ENCODE measurements at regions not wholly inside any gene's neighbourhood (a gene's known extent, or its start where the extent isn't known, plus 50 kb on each side); places are given as distances from the start of the nearest gene placed in this dataset.
A peak's percentile ranks its signal among the peaks of the same experiment; 100 is the strongest.

DNA sequence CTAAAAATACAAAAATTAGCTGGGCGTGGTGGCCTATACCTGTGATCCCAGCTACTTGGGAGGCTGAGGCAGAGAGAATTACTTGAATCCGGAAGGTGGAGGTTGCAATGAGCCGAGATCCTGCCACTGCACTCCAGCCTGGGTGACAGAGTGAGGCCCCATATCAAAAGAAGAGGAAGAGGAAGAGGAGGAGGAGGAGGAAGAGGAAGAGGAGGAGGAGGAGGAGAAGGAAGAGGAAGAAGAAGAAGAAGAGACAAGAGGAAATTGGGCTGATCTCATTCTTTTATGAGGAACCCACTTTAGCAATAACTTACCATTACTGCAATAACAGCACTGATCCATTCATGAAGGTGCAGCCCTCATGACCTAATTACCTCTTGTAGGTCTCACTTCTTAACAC, 138.9 kb upstream of the GIMD1 start:
- Histone ChIP-seq H3K36me3 (ENCODE audit: control insufficient read depth in 4 of 4, insufficient read depth in 4 of 4, low read length in 4 of 4) (no peaks in the 10 kb centered on the region), H3K4me3 (no peak overlapping the region), H3K9me3 (ENCODE audit: control insufficient read depth in 4 of 4, insufficient read depth in 3 of 4, low read length in 3 of 4) (no peaks in the 10 kb centered on the region), H3K27me3 (ENCODE audit: control insufficient read depth in 3 of 3, insufficient read depth in 3 of 3, low read length in 2 of 3) (peaks cover 0 to 3% (median 0%) of the 10 kb centered on the region in 3 donors), H3K9ac (ENCODE audit: insufficient read depth in 1 of 2, low read length in 2 of 2) (no peak overlapping the region), H3K27ac (ENCODE audit: low read depth in 1 of 2, low read length in 1 of 2) (no peak overlapping the region), H3K4me1 (ENCODE audit: control insufficient read depth in 5 of 5, insufficient read depth in 5 of 5, low read length in 5 of 5) (no peaks in the 10 kb centered on the region)
- no peak for DNase-seq
- ATAC-seq (ENCODE audit: insufficient read depth, low FRiP score), result no peak
- WGBS, 2 donors, result 85 to 89% methylated on average over 3 of the region's 3 CpGs
- TF ChIP-seq, protein P1, sequence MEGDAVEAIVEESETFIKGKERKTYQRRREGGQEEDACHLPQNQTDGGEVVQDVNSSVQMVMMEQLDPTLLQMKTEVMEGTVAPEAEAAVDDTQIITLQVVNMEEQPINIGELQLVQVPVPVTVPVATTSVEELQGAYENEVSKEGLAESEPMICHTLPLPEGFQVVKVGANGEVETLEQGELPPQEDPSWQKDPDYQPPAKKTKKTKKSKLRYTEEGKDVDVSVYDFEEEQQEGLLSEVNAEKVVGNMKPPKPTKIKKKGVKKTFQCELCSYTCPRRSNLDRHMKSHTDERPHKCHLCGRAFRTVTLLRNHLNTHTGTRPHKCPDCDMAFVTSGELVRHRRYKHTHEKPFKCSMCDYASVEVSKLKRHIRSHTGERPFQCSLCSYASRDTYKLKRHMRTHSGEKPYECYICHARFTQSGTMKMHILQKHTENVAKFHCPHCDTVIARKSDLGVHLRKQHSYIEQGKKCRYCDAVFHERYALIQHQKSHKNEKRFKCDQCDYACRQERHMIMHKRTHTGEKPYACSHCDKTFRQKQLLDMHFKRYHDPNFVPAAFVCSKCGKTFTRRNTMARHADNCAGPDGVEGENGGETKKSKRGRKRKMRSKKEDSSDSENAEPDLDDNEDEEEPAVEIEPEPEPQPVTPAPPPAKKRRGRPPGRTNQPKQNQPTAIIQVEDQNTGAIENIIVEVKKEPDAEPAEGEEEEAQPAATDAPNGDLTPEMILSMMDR (IDR thresholded peaks at IDR 0.05; ENCODE audit: control extremely low read depth, extremely low read depth), result no peak

- TF ChIP-seq, protein P1 (IDR thresholded peaks at IDR 0.05; ENCODE audit: control extremely low read depth, extremely low read depth), result no peak
- Histone ChIP-seq H3K4me1 (ENCODE audit: control insufficient read depth in 5 of 5, insufficient read depth in 5 of 5, low read length in 5 of 5) (no peaks in the 10 kb centered on the region), H3K27ac (ENCODE audit: low read depth in 1 of 2, low read length in 1 of 2) (no peak overlapping the region), H3K4me3 (no peak overlapping the region), H3K9me3 (ENCODE audit: control insufficient read depth in 4 of 4, insufficient read depth in 3 of 4, low read length in 3 of 4) (no peaks in the 10 kb centered on the region), H3K27me3 (ENCODE audit: control insufficient read depth in 3 of 3, insufficient read depth in 3 of 3, low read length in 2 of 3) (peaks cover 0 to 3% (median 0%) of the 10 kb centered on the region in 3 donors), H3K36me3 (ENCODE audit: control insufficient read depth in 4 of 4, insufficient read depth in 4 of 4, low read length in 4 of 4) (no peaks in the 10 kb centered on the region), H3K9ac (ENCODE audit: insufficient read depth in 1 of 2, low read length in 2 of 2) (no peak overlapping the region)
- ATAC-seq (ENCODE audit: insufficient read depth, low FRiP score) (no peak), DNase-seq (no peak)
- WGBS, 2 donors, result 72% methylated on average over 3 of the region's 3 CpGs
These were observed 134.8 kb upstream of the GIMD1 start for GRCh38 chr4:106503116-106504050.

DNA sequence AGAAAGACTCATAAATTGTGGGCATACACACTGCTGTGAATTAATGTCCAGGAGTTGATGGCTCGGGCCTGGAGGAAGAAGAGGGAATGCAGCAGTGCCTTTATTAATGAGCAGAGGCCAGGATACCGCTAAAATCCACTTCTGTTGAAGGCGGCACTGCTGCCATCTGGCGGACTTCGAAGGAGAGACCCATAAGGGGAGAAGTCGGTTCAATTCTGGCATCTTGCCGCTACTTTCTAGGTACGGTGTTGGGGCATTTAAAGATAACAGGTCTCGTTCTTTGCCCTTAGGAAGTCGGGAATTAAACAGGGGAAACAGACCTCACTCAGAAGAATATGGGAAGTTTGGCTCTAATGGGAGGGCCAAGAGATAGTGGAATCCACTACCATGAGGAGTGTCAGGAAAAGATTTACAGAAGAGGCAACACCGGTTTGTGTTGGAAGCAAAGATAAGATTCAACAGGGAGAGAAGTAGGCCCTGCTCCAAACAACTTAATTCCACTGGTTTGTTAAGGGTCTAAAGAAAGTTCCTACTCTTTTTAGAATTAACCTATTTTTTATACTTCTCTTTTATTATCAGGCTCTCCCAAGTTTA, 133.6 kb upstream of the GIMD1 start:
- ATAC-seq (ENCODE audit: insufficient read depth, low FRiP score) (no peak), DNase-seq (peak; percentile 57 to 72 (median 60))
- no peaks in the 10 kb centered on the region for H3K36me3 ChIP-seq (ENCODE audit: control insufficient read depth in 4 of 4, insufficient read depth in 4 of 4, low read length in 4 of 4)
- 11 to 12% methylated on average over 11 of the region's 11 CpGs for WGBS, 2 donors
- H3K4me1 ChIP-seq (ENCODE audit: control insufficient read depth in 5 of 5, insufficient read depth in 5 of 5, low read length in 5 of 5), result no peaks in the 10 kb centered on the region
- TF ChIP-seq, protein P1 (IDR thresholded peaks at IDR 0.05; ENCODE audit: control extremely low read depth, extremely low read depth), result peak; percentile 9
- H3K27ac ChIP-seq (ENCODE audit: low read depth in 1 of 2, low read length in 1 of 2), result no peak overlapping the region
- no peaks in the 10 kb centered on the region for H3K9me3 ChIP-seq (ENCODE audit: control insufficient read depth in 4 of 4, insufficient read depth in 3 of 4, low read length in 3 of 4)
- H3K9ac ChIP-seq (ENCODE audit: insufficient read depth in 1 of 2, low read length in 2 of 2), result no peak overlapping the region
- H3K27me3 ChIP-seq (ENCODE audit: control insufficient read depth in 3 of 3, insufficient read depth in 3 of 3, low read length in 2 of 3), result peaks cover 0 to 3% (median 0%) of the 10 kb centered on the region in 3 donors
- no peak overlapping the region for H3K4me3 ChIP-seq

Measured in lung (tissue), 11 donors.